ENCODE measurements at regions not wholly inside any gene's neighbourhood (a gene's known extent, or its start where the extent isn't known, plus 50 kb on each side); places are given as distances from the start of the nearest gene placed in this dataset.

DNA sequence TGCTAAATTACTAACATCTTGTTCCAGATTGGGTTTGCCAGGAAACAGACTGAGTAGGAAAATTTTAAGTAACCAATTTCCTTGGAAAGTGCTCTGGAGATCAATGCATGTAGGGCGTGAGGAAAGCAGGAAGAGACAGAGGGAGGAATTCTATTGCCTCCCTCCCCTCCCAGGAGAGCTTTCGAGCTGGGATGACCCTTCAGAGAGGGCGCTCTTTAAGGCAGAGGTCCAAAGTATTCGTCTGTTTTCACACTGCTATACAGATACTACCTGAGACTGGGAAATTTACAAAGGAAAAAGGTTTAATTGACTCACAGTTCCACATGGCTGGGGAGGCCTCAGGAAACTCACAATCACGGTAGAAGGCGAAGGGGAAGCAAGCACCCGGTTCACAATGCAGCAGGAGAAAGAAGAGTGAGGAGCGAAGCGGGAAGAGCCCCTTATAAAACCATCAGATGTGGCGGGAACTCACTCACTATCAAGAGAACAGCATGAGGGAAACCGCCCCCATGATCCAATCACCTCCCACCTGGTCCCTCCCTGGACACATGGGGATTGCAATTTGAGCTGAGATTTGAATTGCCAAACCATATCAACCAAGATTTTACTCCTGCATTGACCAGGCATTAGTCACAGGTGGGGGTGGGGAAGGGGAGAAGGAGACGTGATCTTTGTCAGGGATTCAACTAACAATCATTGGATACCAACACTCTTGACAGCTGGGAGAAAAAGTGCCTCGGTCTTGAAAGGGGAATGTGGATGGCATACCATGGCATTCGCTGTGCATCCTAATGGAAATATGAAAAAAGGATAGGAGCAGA lies 63.8 kb downstream of the SLITRK2 start:
- Mint-ChIP-seq H3K4me1 (no peaks in the 10 kb centered on the region), H3K9me3 (peaks cover 4% of the 10 kb centered on the region), H3K36me3 (ENCODE audit: low read depth) (no peaks in the 10 kb centered on the region), H3K4me3 (no peak overlapping the region), H3K27me3 (ENCODE audit: low read depth) (no peaks in the 10 kb centered on the region), H3K27ac (no peak overlapping the region)
- TF ChIP-seq CTCF (IDR thresholded peaks at IDR 0.05; ENCODE audit: unreplicated experiment in 3 of 3) = no peak

DNA sequence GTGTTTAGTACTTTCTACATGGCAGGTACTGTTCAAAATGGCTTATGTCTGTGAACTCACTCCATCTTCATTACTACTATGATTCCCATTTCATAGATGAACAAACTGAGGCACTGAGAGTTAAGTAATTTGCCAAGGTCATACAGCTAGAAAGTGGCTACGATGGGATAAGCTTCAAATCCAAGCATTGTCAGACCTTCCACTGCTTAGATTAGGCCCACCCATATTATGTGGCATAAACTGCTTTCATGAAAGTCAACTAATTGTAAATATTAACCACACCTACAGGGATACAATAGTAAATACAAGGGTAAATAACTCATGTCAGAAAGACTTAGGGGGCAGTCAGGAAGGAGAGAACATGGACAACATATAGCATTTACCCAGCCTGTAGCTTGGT lies 68.8 kb downstream of the SLITRK2 start:
- Mint-ChIP-seq H3K27me3 (ENCODE audit: low read depth) (no peaks in the 10 kb centered on the region), H3K9me3 (no peaks in the 10 kb centered on the region), H3K4me3 (no peak overlapping the region), H3K36me3 (ENCODE audit: low read depth) (no peaks in the 10 kb centered on the region), H3K27ac (no peak overlapping the region), H3K4me1 (no peaks in the 10 kb centered on the region)
- TF ChIP-seq CTCF (IDR thresholded peaks at IDR 0.05; ENCODE audit: unreplicated experiment in 3 of 3) = no peak

- Mint-ChIP-seq H3K27ac (no peak overlapping the region), H3K4me1 (no peaks in the 10 kb centered on the region), H3K36me3 (ENCODE audit: low read depth) (no peaks in the 10 kb centered on the region), H3K4me3 (no peak overlapping the region), H3K9me3 (peaks cover 3% of the 10 kb centered on the region), H3K27me3 (ENCODE audit: low read depth) (no peaks in the 10 kb centered on the region)
- TF ChIP-seq CTCF (IDR thresholded peaks at IDR 0.05; ENCODE audit: unreplicated experiment in 3 of 3) = no peak
Measured at GRCh38 chrX:145910017-145910416, 92.4 kb downstream of the SLITRK2 start.

- no peak for TF ChIP-seq CTCF (IDR thresholded peaks at IDR 0.05; ENCODE audit: unreplicated experiment in 3 of 3)
- Mint-ChIP-seq H3K4me3 (no peak overlapping the region), H3K27ac (no peak overlapping the region), H3K27me3 (ENCODE audit: low read depth) (no peaks in the 10 kb centered on the region), H3K9me3 (no peaks in the 10 kb centered on the region), H3K4me1 (no peaks in the 10 kb centered on the region), H3K36me3 (ENCODE audit: low read depth) (no peaks in the 10 kb centered on the region)
Measured at GRCh38 chrX:145919400-145919799, 101.8 kb downstream of the SLITRK2 start.

- H3K27me3 Mint-ChIP-seq (ENCODE audit: low read depth) = no peaks in the 10 kb centered on the region
- TF ChIP-seq CTCF (IDR thresholded peaks at IDR 0.05; ENCODE audit: unreplicated experiment in 3 of 3) = no peak
- no peak overlapping the region for H3K27ac Mint-ChIP-seq
- peaks cover 3% of the 10 kb centered on the region for H3K9me3 Mint-ChIP-seq
- no peak overlapping the region for H3K4me3 Mint-ChIP-seq
- no peaks in the 10 kb centered on the region for H3K36me3 Mint-ChIP-seq (ENCODE audit: low read depth)
- no peaks in the 10 kb centered on the region for H3K4me1 Mint-ChIP-seq
Measured at GRCh38 chrX:145923376-145923775, 105.7 kb downstream of the SLITRK2 start.

DNA sequence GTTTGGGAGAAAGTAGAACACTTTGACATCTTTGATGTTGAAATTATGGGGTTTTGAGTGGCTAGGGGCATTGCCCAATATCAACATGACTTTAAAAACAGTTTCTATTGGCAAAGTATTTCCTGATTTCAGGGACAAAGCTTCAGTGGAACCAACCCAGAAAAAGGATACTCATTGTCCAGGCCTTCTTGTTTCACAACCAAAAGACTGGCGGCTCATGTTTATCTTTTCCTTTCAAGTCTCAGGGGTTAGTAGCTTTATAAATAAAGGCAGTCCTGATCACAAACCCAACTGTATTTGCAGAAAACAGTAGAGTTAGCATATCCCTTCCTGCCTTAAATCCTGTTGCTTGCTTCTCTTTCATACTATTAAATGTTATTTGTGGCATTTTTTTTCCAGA lies 119.1 kb downstream of the SLITRK2 start:
- H3K9me3 Mint-ChIP-seq = peaks cover 10% of the 10 kb centered on the region
- no peaks in the 10 kb centered on the region for H3K4me1 Mint-ChIP-seq
- H3K27ac Mint-ChIP-seq = no peak overlapping the region
- H3K27me3 Mint-ChIP-seq (ENCODE audit: low read depth) = peaks cover 3% of the 10 kb centered on the region
- no peaks in the 10 kb centered on the region for H3K36me3 Mint-ChIP-seq (ENCODE audit: low read depth)
- TF ChIP-seq CTCF (IDR thresholded peaks at IDR 0.05; ENCODE audit: unreplicated experiment in 3 of 3) = no peak
- H3K4me3 Mint-ChIP-seq = no peak overlapping the region
